Endothelial cell of umbilical vein (primary cell): ENCODE measurements at regions not wholly inside any gene's neighbourhood (a gene's known extent, or its start where the extent isn't known, plus 50 kb on each side); places are given as distances from the start of the nearest gene placed in this dataset.

Experiments used
- BruUV-seq: library from RNA; stranded (reverse); fragments of 400-500 nt; replicated peaks from 2 replicates; lab custom pipeline; 2021; lab: Mats Ljungman, UMichigan
- CTCF ChIA-PET: fragments of 300-600, 350-600 bp; sonication (Branson Sonifier 250); formaldehyde crosslinking; loops from one replicate; lab custom pipeline; 2021; ENCODE audit warnings: antibody characterized with exemption, inconsistent platforms; lab: Charles Lee
- POLR2A ChIA-PET: fragments of 300-600, 350-600 bp; sonication (Branson Sonifier 250); formaldehyde crosslinking; loops from one replicate; lab custom pipeline; 2021; ENCODE audit warnings: antibody characterized with exemption, inconsistent platforms; lab: Charles Lee
- DNase-seq: peaks from one replicate; pipeline ENCODE4 v3.0.0-alpha.2; 2011; ENCODE audit warnings: low read depth, low spot score
- FAIRE-seq: peaks from 2 replicates; lab custom pipeline; 2011; peaks lifted over from hg19 to GRCh38; lab: Jason Lieb, UNC
- H2AFZ ChIP-seq: 2 replicates; pipeline ENCODE4 v1.6.0; 2012; ENCODE audit warnings: low read depth, low read length, control low read depth, inconsistent platforms
- H3K27ac ChIP-seq: 2 replicates; pipeline ENCODE4 v1.5.1; 2011; ENCODE audit warnings: low read depth, mild to moderate bottlenecking, control low read depth, low read length, moderate library complexity; ENCODE audit not compliant: insufficient read depth
- H3K27me3 ChIP-seq, 2 experiments: 2 replicates each; pipeline versions ENCODE4 v1.6.0 to v1.6.1; 2011; ENCODE audit warnings: low read length in 2 of 2, mixed read lengths in 1 of 2; ENCODE audit not compliant: control insufficient read depth in 2 of 2, insufficient read depth in 2 of 2
- H3K36me3 ChIP-seq, 2 experiments: 2 replicates in 1 of 2; 3 replicates in 1 of 2; pipeline ENCODE4 v1.5.1; 2011; ENCODE audit warnings: low read length in 2 of 2, mild to moderate bottlenecking in 1 of 2, moderate library complexity in 1 of 2; ENCODE audit not compliant: control insufficient read depth in 2 of 2, insufficient read depth in 2 of 2; ENCODE audit errors: extremely low read depth in 1 of 2
- H3K4me1 ChIP-seq: 3 replicates; pipeline ENCODE4 v1.5.1; 2011; ENCODE audit warnings: mild to moderate bottlenecking, low read length; ENCODE audit not compliant: control insufficient read depth, insufficient read depth; ENCODE audit errors: extremely low read depth
- H3K4me2 ChIP-seq: 2 replicates; pipeline ENCODE4 v1.6.1; 2011; ENCODE audit warnings: low read length, control low read depth, mixed read lengths; ENCODE audit not compliant: insufficient read depth
- H3K4me3 ChIP-seq, 3 experiments: fragments of 200-600 bp in 1 of 3; sonication (generic), shearing (Covaris generic) in 1 of 3; replicated peaks in 1 of 3; 2 replicates each; pipeline ENCODE4 v1.5.1; 2011 to 2016; ENCODE audit warnings: control low read depth in 3 of 3, low read length in 3 of 3, mild to moderate bottlenecking in 2 of 3, inconsistent platforms in 1 of 3, low read depth in 1 of 3, moderate library complexity in 1 of 3; ENCODE audit not compliant: insufficient read depth in 1 of 3
- H3K79me2 ChIP-seq: 2 replicates; pipeline ENCODE4 v1.6.0; 2012; ENCODE audit warnings: low read length, inconsistent platforms; ENCODE audit not compliant: control insufficient read depth, insufficient read depth
- H3K9ac ChIP-seq: replicated peaks from 2 replicates; pipeline ENCODE3; 2011; ENCODE audit warnings: low read length, control low read depth; ENCODE audit not compliant: insufficient read depth; ENCODE audit errors: extremely low read depth
- H3K9me1 ChIP-seq: replicated peaks from 3 replicates; pipeline ENCODE4 v1.6.0; 2011; ENCODE audit warnings: mild to moderate bottlenecking, low read length; ENCODE audit not compliant: control insufficient read depth, insufficient read depth; ENCODE audit errors: extremely low read depth
- H3K9me3 ChIP-seq: replicated peaks from 2 replicates; pipeline ENCODE4 v1.5.1; 2012; ENCODE audit warnings: low read length, inconsistent platforms; ENCODE audit not compliant: control insufficient read depth, insufficient read depth
- H4K20me1 ChIP-seq: replicated peaks from 2 replicates; pipeline ENCODE3; 2011; ENCODE audit warnings: mild to moderate bottlenecking, low read length; ENCODE audit not compliant: control insufficient read depth, insufficient read depth; ENCODE audit errors: extremely low read depth
- GATA2 ChIP-seq: IDR thresholded peaks from 2 replicates; pipeline ENCODE4 v1.7.0; 2011; ENCODE audit warnings: low read depth, mild to moderate bottlenecking, moderate library complexity, mixed read lengths, low read length; ENCODE audit not compliant: insufficient read length, insufficient read depth
- MYC ChIP-seq: IDR thresholded peaks from one replicate; pipeline ENCODE4 v1.6.1; 2011; ENCODE audit warnings: mild to moderate bottlenecking, low read depth, low read length
- POLR2AphosphoS5 ChIP-seq: IDR thresholded peaks from 2 replicates; pipeline ENCODE4 v1.6.1; 2012; ENCODE audit warnings: low read depth, mild to moderate bottlenecking, control low read depth, low read length, moderate library complexity; ENCODE audit not compliant: insufficient read depth
- dilution Hi-C: fragments of 300-500 bp; cut with MboI; formaldehyde crosslinking; loops from one replicate; pipeline ENCODE4 v1.15.0; 2019; ENCODE audit warnings: low sequenced_read_pairs; ENCODE audit not compliant: extremely low pct_ligation_motif_present
- intact Hi-C: fragments of 100-400 bp; cut with micrococcal nuclease; formaldehyde crosslinking; loops from one replicate; pipeline ENCODE4 v1.10.0; 2022

DNA sequence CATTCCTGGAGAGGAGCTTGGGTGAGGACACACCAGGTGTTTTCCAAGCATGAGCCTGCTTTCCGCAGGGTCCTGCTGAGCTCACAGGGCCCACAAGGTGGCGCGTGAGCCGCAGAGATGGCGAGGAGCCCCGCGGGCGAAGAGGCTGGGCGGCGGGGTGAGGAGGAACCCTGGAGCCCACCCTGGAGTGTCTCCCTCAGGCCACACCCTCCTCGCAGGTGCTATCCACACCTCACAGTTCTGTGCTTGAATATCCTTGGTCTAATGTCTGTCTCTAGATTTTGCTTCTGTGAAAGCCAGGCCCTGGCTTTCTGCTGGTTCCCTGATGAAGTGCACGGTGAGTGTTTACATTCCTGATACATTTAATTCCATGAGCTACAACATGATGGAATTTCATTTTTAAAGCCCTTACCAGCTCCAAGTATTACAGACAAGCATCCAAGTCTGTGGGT lies 433.6 kb downstream of the ACTR3B start:
- no peak overlapping the region for H3K27ac ChIP-seq
- no peaks in the 10 kb centered on the region for H3K4me1 ChIP-seq
- CTCF ChIA-PET: no interaction called here
- FAIRE-seq (no peak), DNase-seq (no peak)
- H3K9me1 ChIP-seq: no peaks in the 10 kb centered on the region
- no peak overlapping the region for H3K4me3 ChIP-seq
- H4K20me1 ChIP-seq: no peaks in the 10 kb centered on the region
- BruUV-seq: no TSS peak
- H3K4me2 ChIP-seq: no peak overlapping the region
- H3K9ac ChIP-seq: no peak overlapping the region
- TF ChIP-seq POLR2AphosphoS5 (no peak), MYC (no peak)
- peaks cover 11% of the 10 kb centered on the region for H3K9me3 ChIP-seq
- no peaks in the 10 kb centered on the region for H3K27me3 ChIP-seq
- no peak overlapping the region for H2AFZ ChIP-seq
- dilution Hi-C loops: no loop called here
- H3K36me3 ChIP-seq: no peaks in the 10 kb centered on the region
- intact Hi-C loops: no loop called here
- POLR2A ChIA-PET: no interaction called here
- no peaks in the 10 kb centered on the region for H3K79me2 ChIP-seq

DNA sequence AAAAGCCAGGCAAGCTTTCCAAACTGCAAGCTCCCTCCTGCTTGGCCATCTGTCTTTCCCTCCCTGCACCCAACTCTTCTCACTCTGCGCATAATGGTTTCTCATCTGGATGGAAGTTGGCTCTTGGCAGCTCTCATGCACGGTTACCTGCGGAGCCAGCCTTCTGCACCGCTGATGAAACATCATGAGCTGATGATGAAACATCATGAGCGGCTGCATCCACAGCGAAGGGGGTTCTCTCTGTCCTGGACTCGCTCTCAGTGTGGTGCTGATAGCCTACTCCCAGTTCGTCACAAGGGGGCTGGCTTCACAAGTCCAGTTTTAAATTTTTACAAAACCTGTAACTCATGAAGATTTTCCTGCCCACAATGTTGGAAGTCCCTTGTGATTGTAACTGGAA lies 457.5 kb downstream of the ACTR3B start:
- peaks cover 6% of the 10 kb centered on the region for H3K9me3 ChIP-seq
- POLR2A ChIA-PET: no interaction called here
- H3K79me2 ChIP-seq: no peaks in the 10 kb centered on the region
- intact Hi-C loops: no loop called here
- H3K27me3 ChIP-seq: no peaks in the 10 kb centered on the region
- H3K9me1 ChIP-seq: no peaks in the 10 kb centered on the region
- H3K36me3 ChIP-seq: no peaks in the 10 kb centered on the region
- no peak for TF ChIP-seq GATA2
- no peak overlapping the region for H3K4me2 ChIP-seq
- CTCF ChIA-PET: no interaction called here
- H3K4me3 ChIP-seq: no peak overlapping the region
- H3K9ac ChIP-seq: no peak overlapping the region
- no peak for FAIRE-seq
- H4K20me1 ChIP-seq: no peaks in the 10 kb centered on the region
- dilution Hi-C loops: no loop called here
- no peaks in the 10 kb centered on the region for H3K4me1 ChIP-seq
- no peak for DNase-seq
- no peak overlapping the region for H2AFZ ChIP-seq
- no TSS peak for BruUV-seq
- H3K27ac ChIP-seq: no peak overlapping the region
